CD4-positive, alpha-beta T cell (primary cell): ENCODE measurements at regions not wholly inside any gene's neighbourhood (a gene's known extent, or its start where the extent isn't known, plus 50 kb on each side); places are given as distances from the start of the nearest gene placed in this dataset.

Source experiments
- ATAC-seq: fragments of 200-7000 bp; cut with Tn5 transposase; one replicate; pipeline ENCODE4 v1.10.0; 2022; ENCODE audit warnings: mild to moderate bottlenecking; ENCODE audit not compliant: poor library complexity
- CTCF ChIA-PET: fragments of 350-600 bp; sonication (Branson Sonifier 250); formaldehyde crosslinking; loops from one replicate; lab custom pipeline; 2021; ENCODE audit warnings: antibody characterized with exemption, inconsistent platforms; lab: Charles Lee
- POLR2A ChIA-PET: fragments of 350-600 bp; sonication (Branson Sonifier 250); formaldehyde crosslinking; loops from one replicate; lab custom pipeline; 2021; ENCODE audit warnings: antibody characterized with exemption, inconsistent platforms; lab: Charles Lee
- DNase-seq, 14 experiments: peaks; one replicate each; pipeline ENCODE4 v3.0.0-alpha.2; 2013 to 2020; ENCODE audit warnings: mixed read lengths in 2 of 14
- H3K27ac ChIP-seq, 2 donors: one replicate each; pipeline versions ENCODE4 v1.5.1 to v1.7.0; 2013; ENCODE audit warnings: low read length in 2 of 2, low read depth in 1 of 2, mild to moderate bottlenecking in 1 of 2
- H3K27me3 ChIP-seq, 2 experiments: 1 replicate in 1 of 2; 2 replicates in 1 of 2; pipeline versions ENCODE4 v1.6.1 to v1.7.0; 2013; ENCODE audit warnings: low read length in 2 of 2, control low read depth in 1 of 2, mild to moderate bottlenecking in 1 of 2, moderate library complexity in 1 of 2; ENCODE audit not compliant: insufficient read depth in 2 of 2, control insufficient read depth in 1 of 2
- H3K36me3 ChIP-seq: one replicate; pipeline ENCODE4 v1.6.1; 2013; ENCODE audit warnings: low read length, control low read depth; ENCODE audit not compliant: insufficient read depth
- H3K4me1 ChIP-seq: one replicate; pipeline ENCODE4 v1.6.1; 2013; ENCODE audit warnings: low read length, control low read depth; ENCODE audit not compliant: insufficient read depth
- H3K4me3 ChIP-seq: one replicate; pipeline ENCODE4 v1.5.1; 2013; ENCODE audit warnings: mild to moderate bottlenecking, low read length, moderate library complexity
- H3K9me3 ChIP-seq, 2 experiments: 1 replicate in 1 of 2; 2 replicates in 1 of 2; pipeline versions ENCODE4 v1.6.1 to v1.7.0; 2013; ENCODE audit warnings: low read length in 2 of 2, mild to moderate bottlenecking in 2 of 2, control low read depth in 1 of 2, moderate library complexity in 1 of 2; ENCODE audit not compliant: control insufficient read depth in 1 of 2, insufficient read depth in 1 of 2
- H3K27ac Mint-ChIP-seq: one replicate; pipeline ENCODE4 v1.8.0; 2020; ENCODE audit warnings: mixed read lengths
- H3K27me3 Mint-ChIP-seq: one replicate; pipeline ENCODE4 v1.8.0; 2021; ENCODE audit warnings: mixed read lengths
- H3K36me3 Mint-ChIP-seq: one replicate; pipeline ENCODE4 v1.8.0; 2021; ENCODE audit warnings: low read depth, mixed read lengths
- H3K4me1 Mint-ChIP-seq: one replicate; pipeline ENCODE4 v1.8.0; 2021; ENCODE audit warnings: low read depth, mixed read lengths
- H3K4me3 Mint-ChIP-seq: one replicate; pipeline ENCODE4 v1.8.0; 2020; ENCODE audit warnings: mild to moderate bottlenecking, mixed read lengths
- H3K9me3 Mint-ChIP-seq: one replicate; pipeline ENCODE4 v1.8.0; 2020; ENCODE audit warnings: mixed read lengths
- intact Hi-C, 2 experiments: fragments of 100-400 bp; cut with DNase I in 1 of 2; cut with micrococcal nuclease in 1 of 2; formaldehyde crosslinking; loops; one replicate each; pipeline versions ENCODE4 v1.15.1 to v1.9.0; 2023 to 2025; cut with DNase I, micrococcal nuclease
- TF ChIP-seq, protein P1 (sequence below): fragments of 200-600 bp; IDR thresholded peaks from one replicate; pipeline ENCODE4 v1.8.0; 2022; ENCODE audit warnings: antibody characterized with exemption, mild to moderate bottlenecking

DNA sequence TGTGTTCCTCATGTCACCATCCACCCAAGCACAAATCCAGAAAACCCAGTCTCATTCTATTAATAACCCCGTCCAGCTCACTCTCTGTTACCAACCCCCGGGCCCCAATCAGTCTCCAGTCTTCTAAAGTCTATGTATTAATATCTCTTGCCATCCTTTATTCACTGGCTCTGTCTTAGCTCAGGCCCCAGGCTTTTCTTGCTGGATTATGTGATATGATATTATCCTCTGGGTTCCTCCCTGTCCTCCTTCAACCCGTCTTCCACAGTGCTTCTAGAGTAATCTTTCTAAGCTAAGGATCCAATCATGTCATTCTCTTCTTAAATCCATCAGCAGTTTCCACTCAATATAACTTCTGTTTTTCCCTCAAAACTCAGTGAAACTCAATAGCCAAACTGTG, 240.5 kb upstream of the OSR1 start:
- no peaks in the 10 kb centered on the region for H3K9me3 ChIP-seq
- ATAC-seq, result no peak
- no peak for DNase-seq
- POLR2A ChIA-PET, result no interaction called here
- peaks cover 5% of the 10 kb centered on the region for H3K9me3 Mint-ChIP-seq
- no peaks in the 10 kb centered on the region for H3K27me3 ChIP-seq
- TF ChIP-seq, protein P1, sequence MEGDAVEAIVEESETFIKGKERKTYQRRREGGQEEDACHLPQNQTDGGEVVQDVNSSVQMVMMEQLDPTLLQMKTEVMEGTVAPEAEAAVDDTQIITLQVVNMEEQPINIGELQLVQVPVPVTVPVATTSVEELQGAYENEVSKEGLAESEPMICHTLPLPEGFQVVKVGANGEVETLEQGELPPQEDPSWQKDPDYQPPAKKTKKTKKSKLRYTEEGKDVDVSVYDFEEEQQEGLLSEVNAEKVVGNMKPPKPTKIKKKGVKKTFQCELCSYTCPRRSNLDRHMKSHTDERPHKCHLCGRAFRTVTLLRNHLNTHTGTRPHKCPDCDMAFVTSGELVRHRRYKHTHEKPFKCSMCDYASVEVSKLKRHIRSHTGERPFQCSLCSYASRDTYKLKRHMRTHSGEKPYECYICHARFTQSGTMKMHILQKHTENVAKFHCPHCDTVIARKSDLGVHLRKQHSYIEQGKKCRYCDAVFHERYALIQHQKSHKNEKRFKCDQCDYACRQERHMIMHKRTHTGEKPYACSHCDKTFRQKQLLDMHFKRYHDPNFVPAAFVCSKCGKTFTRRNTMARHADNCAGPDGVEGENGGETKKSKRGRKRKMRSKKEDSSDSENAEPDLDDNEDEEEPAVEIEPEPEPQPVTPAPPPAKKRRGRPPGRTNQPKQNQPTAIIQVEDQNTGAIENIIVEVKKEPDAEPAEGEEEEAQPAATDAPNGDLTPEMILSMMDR, result no peak
- H3K4me1 ChIP-seq, result no peaks in the 10 kb centered on the region
- H3K4me1 Mint-ChIP-seq, result no peaks in the 10 kb centered on the region
- H3K4me3 Mint-ChIP-seq, result no peak overlapping the region
- no peak overlapping the region for H3K27ac Mint-ChIP-seq
- H3K27ac ChIP-seq, result no peak overlapping the region
- intact Hi-C loops, result no loop called here
- H3K27me3 Mint-ChIP-seq, result peaks cover 9% of the 10 kb centered on the region
- H3K36me3 Mint-ChIP-seq, result no peaks in the 10 kb centered on the region
- CTCF ChIA-PET, result no interaction called here
- no peak overlapping the region for H3K4me3 ChIP-seq
- no peaks in the 10 kb centered on the region for H3K36me3 ChIP-seq

DNA sequence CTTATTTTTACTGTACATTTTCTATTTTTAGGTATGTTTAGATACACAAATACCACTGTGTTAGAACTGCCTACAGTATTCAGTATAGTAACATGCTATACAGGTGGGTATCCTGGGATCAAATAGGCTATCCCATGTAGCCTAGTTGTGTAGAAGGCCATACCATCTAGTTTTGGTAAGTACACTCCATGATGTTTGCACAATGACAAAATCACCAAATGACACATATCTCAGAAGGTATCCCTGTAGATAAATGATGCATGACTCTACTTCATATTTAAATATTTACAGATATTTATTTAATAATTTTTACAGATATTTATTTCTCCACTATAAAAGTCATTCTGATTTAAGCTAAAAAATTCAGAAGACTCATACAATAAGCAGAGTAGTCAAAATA, 233.8 kb upstream of the OSR1 start:
- ChIA-PET CTCF (no interaction called here), POLR2A (no interaction called here)
- H3K36me3 ChIP-seq, result no peaks in the 10 kb centered on the region
- no peak for ATAC-seq
- H3K4me3 ChIP-seq, result no peak overlapping the region
- no peaks in the 10 kb centered on the region for H3K4me1 Mint-ChIP-seq
- H3K27ac ChIP-seq, result no peak overlapping the region
- no peak for DNase-seq
- TF ChIP-seq, protein P1, result no peak
- no peaks in the 10 kb centered on the region for H3K4me1 ChIP-seq
- intact Hi-C loops, result no loop called here
- H3K27ac Mint-ChIP-seq, result no peak overlapping the region
- no peaks in the 10 kb centered on the region for H3K9me3 Mint-ChIP-seq
- H3K4me3 Mint-ChIP-seq, result no peak overlapping the region
- H3K27me3 Mint-ChIP-seq, result peaks cover 2% of the 10 kb centered on the region
- H3K27me3 ChIP-seq, result no peaks in the 10 kb centered on the region
- no peaks in the 10 kb centered on the region for H3K9me3 ChIP-seq
- H3K36me3 Mint-ChIP-seq, result no peaks in the 10 kb centered on the region

DNA sequence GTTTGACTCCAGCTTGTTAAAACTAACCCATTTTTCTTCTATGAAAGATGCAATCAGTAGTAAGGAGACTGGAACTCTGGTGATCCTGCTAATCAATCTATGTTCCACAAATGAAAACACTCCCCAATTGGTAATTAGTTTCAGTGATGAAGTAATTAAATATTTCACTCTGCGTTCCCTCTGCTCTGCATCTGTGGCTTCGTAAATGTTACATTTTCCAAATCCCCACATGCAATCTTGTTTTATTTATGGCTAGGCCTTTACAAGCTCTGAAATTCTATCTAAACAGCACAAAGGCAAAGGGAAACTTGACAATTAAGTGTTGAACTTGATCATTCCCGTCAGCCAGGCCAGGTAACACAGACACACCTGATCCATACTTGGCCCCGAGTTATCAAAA, 231.4 kb upstream of the OSR1 start:
- DNase-seq (no peak), ATAC-seq (no peak)
- Histone ChIP-seq H3K27me3 (no peaks in the 10 kb centered on the region), H3K4me1 (no peaks in the 10 kb centered on the region), H3K36me3 (no peaks in the 10 kb centered on the region), H3K27ac (no peak overlapping the region), H3K4me3 (no peak overlapping the region), H3K9me3 (no peaks in the 10 kb centered on the region)
- H3K9me3 Mint-ChIP-seq, result no peaks in the 10 kb centered on the region
- no peaks in the 10 kb centered on the region for H3K36me3 Mint-ChIP-seq
- H3K4me3 Mint-ChIP-seq, result no peak overlapping the region
- TF ChIP-seq, protein P1, result no peak
- H3K4me1 Mint-ChIP-seq, result no peaks in the 10 kb centered on the region
- H3K27ac Mint-ChIP-seq, result no peak overlapping the region
- H3K27me3 Mint-ChIP-seq, result no peaks in the 10 kb centered on the region
- intact Hi-C loops, result no loop called here
- CTCF ChIA-PET, result no interaction called here
- POLR2A ChIA-PET, result no interaction called here
